ENCODE measurements at regions not wholly inside any gene's neighbourhood (a gene's known extent, or its start where the extent isn't known, plus 50 kb on each side); places are given as distances from the start of the nearest gene placed in this dataset.

GRCh38 chr5:92687821-92688722, 892.9 kb downstream of the NR2F1-AS1 start:
- no peaks in the 10 kb centered on the region for H4K20me1 ChIP-seq (ENCODE audit: insufficient read depth, low read length)
- H3K79me2 ChIP-seq (ENCODE audit: insufficient read depth, low read length), result no peaks in the 10 kb centered on the region
- H3K9ac ChIP-seq (ENCODE audit: low read length), result no peak overlapping the region
- no peaks in the 10 kb centered on the region for H3K27me3 ChIP-seq (ENCODE audit: insufficient read depth, low read length)
- H2AFZ ChIP-seq (ENCODE audit: low read length), result no peak overlapping the region
- no peak overlapping the region for H3K4me2 ChIP-seq (ENCODE audit: low read length)
- H3K4me3 ChIP-seq (ENCODE audit: low read depth, low read length, poor library complexity, severe bottlenecking), result no peak overlapping the region
- TF ChIP-seq EZH2 (IDR thresholded peaks at IDR 0.05; ENCODE audit: borderline replicate concordance, low read length), result no peak
- TF ChIP-seq CTCF (IDR thresholded peaks at IDR 0.05; ENCODE audit: low read length), result no peak; the same call in 1 of the 2 replicates
- no peaks in the 10 kb centered on the region for H3K36me3 ChIP-seq (ENCODE audit: insufficient read depth, low read length)
- no peak overlapping the region for H3K27ac ChIP-seq (ENCODE audit: low read depth, low read length, poor library complexity, severe bottlenecking)
- no peaks in the 10 kb centered on the region for H3K9me2 ChIP-seq (ENCODE audit: low read depth, low read length)
- no peaks in the 10 kb centered on the region for H3K9me3 ChIP-seq (ENCODE audit: low read length)
- no peaks in the 10 kb centered on the region for H3F3A ChIP-seq (ENCODE audit: insufficient read depth, low read length)
- no peaks in the 10 kb centered on the region for H3K4me1 ChIP-seq (ENCODE audit: insufficient read depth, low read length, severe bottlenecking)

GRCh38 chr5:92678640-92679039, 902.4 kb downstream of the NR2F1-AS1 start:
- no peaks in the 10 kb centered on the region for H3K27me3 ChIP-seq (ENCODE audit: insufficient read depth, low read length)
- H3K9ac ChIP-seq (ENCODE audit: low read length), result no peak overlapping the region
- H3K9me2 ChIP-seq (ENCODE audit: low read depth, low read length), result no peaks in the 10 kb centered on the region
- H3K4me2 ChIP-seq (ENCODE audit: low read length), result no peak overlapping the region
- no peak overlapping the region for H3K27ac ChIP-seq (ENCODE audit: low read depth, low read length, poor library complexity, severe bottlenecking)
- no peaks in the 10 kb centered on the region for H3K36me3 ChIP-seq (ENCODE audit: insufficient read depth, low read length)
- no peak overlapping the region for H2AFZ ChIP-seq (ENCODE audit: low read length)
- TF ChIP-seq EZH2 (IDR thresholded peaks at IDR 0.05; ENCODE audit: borderline replicate concordance, low read length), result no peak
- TF ChIP-seq CTCF (IDR thresholded peaks at IDR 0.05; ENCODE audit: low read length), result no peak
- H3F3A ChIP-seq (ENCODE audit: insufficient read depth, low read length), result no peaks in the 10 kb centered on the region
- no peaks in the 10 kb centered on the region for H3K9me3 ChIP-seq (ENCODE audit: low read length)
- no peaks in the 10 kb centered on the region for H4K20me1 ChIP-seq (ENCODE audit: insufficient read depth, low read length)
- H3K79me2 ChIP-seq (ENCODE audit: insufficient read depth, low read length), result no peaks in the 10 kb centered on the region
- no peaks in the 10 kb centered on the region for H3K4me1 ChIP-seq (ENCODE audit: insufficient read depth, low read length, severe bottlenecking)
- H3K4me3 ChIP-seq (ENCODE audit: low read depth, low read length, poor library complexity, severe bottlenecking), result no peak overlapping the region

GRCh38 chr5:92676215-92677165, 904.5 kb downstream of the NR2F1-AS1 start:
- H3K27me3 ChIP-seq (ENCODE audit: insufficient read depth, low read length), result no peaks in the 10 kb centered on the region
- H3K79me2 ChIP-seq (ENCODE audit: insufficient read depth, low read length), result no peaks in the 10 kb centered on the region
- TF ChIP-seq EZH2 (IDR thresholded peaks at IDR 0.05; ENCODE audit: borderline replicate concordance, low read length) (no peak), CTCF (IDR thresholded peaks at IDR 0.05; ENCODE audit: low read length) (no peak)
- H3K36me3 ChIP-seq (ENCODE audit: insufficient read depth, low read length), result no peaks in the 10 kb centered on the region
- no peak overlapping the region for H2AFZ ChIP-seq (ENCODE audit: low read length)
- H4K20me1 ChIP-seq (ENCODE audit: insufficient read depth, low read length), result no peaks in the 10 kb centered on the region
- no peak overlapping the region for H3K9ac ChIP-seq (ENCODE audit: low read length)
- no peak overlapping the region for H3K4me3 ChIP-seq (ENCODE audit: low read depth, low read length, poor library complexity, severe bottlenecking)
- no peaks in the 10 kb centered on the region for H3K9me3 ChIP-seq (ENCODE audit: low read length)
- H3K27ac ChIP-seq (ENCODE audit: low read depth, low read length, poor library complexity, severe bottlenecking), result no peak overlapping the region
- H3F3A ChIP-seq (ENCODE audit: insufficient read depth, low read length), result no peaks in the 10 kb centered on the region
- no peaks in the 10 kb centered on the region for H3K4me1 ChIP-seq (ENCODE audit: insufficient read depth, low read length, severe bottlenecking)
- H3K9me2 ChIP-seq (ENCODE audit: low read depth, low read length), result no peaks in the 10 kb centered on the region
- H3K4me2 ChIP-seq (ENCODE audit: low read length), result no peak overlapping the region

Measured in OCI-LY1 (cell line).